Kidney (tissue), 13 donors: ENCODE measurements at regions not wholly inside any gene's neighbourhood (a gene's known extent, or its start where the extent isn't known, plus 50 kb on each side); places are given as distances from the start of the nearest gene placed in this dataset.
"Not testable (repeated sequence)": the region's sequence is repeated elsewhere in the genome, so short reads cannot be mapped to it uniquely, and the experiment has no call there.

Experiments used
- DNase-seq, 5 donors: peaks; one replicate each; pipeline ENCODE4 v3.0.0-alpha.2; 2013 to 2020
- FAIRE-seq: peaks from 2 replicates; lab custom pipeline; 2012; peaks lifted over from hg19 to GRCh38; lab: Jason Lieb, UNC
- H3K27ac ChIP-seq, 2 donors: one replicate each; pipeline ENCODE4 v1.7.0; 2013; ENCODE audit warnings: low read depth in 2 of 2, low read length in 2 of 2, inconsistent platforms in 1 of 2
- H3K27me3 ChIP-seq: one replicate; pipeline ENCODE4 v1.7.1; 2013; ENCODE audit warnings: low read length, inconsistent platforms; ENCODE audit not compliant: control insufficient read depth, insufficient read depth
- H3K36me3 ChIP-seq, 3 donors: one replicate each; pipeline versions ENCODE4 v1.7.0 to v1.7.1; 2013; ENCODE audit warnings: low read length in 3 of 3, control low read depth in 1 of 3, inconsistent platforms in 1 of 3; ENCODE audit not compliant: insufficient read depth in 3 of 3, control insufficient read depth in 2 of 3
- H3K4me1 ChIP-seq, 3 donors: one replicate each; pipeline versions ENCODE4 v1.7.0 to v1.7.1; 2013; ENCODE audit warnings: low read length in 3 of 3, inconsistent platforms in 1 of 3, low read depth in 1 of 3; ENCODE audit not compliant: control insufficient read depth in 2 of 3, insufficient read depth in 2 of 3
- H3K4me3 ChIP-seq, 3 donors: one replicate each; pipeline versions ENCODE4 v1.7.0 to v1.8.1; 2013; ENCODE audit warnings: low read length in 3 of 3, control low read depth in 1 of 3, inconsistent platforms in 1 of 3
- H3K9ac ChIP-seq, 3 donors: one replicate each; pipeline versions ENCODE4 v1.7.0 to v1.7.1; 2013; ENCODE audit warnings: low read length in 3 of 3, control low read depth in 1 of 3, inconsistent platforms in 1 of 3
- H3K9me3 ChIP-seq, 3 donors: one replicate each; pipeline versions ENCODE4 v1.7.0 to v1.7.1; 2013; ENCODE audit warnings: low read length in 3 of 3, control low read depth in 1 of 3, inconsistent platforms in 1 of 3; ENCODE audit not compliant: control insufficient read depth in 2 of 3, insufficient read depth in 1 of 3
- CTCF ChIP-seq: IDR thresholded peaks from 3 replicates; pipeline ENCODE4 v1.5.1; 2012; ENCODE audit warnings: mild to moderate bottlenecking, moderate library complexity, borderline replicate concordance; ENCODE audit not compliant: insufficient read depth; ENCODE audit errors: extremely low read depth
- intact Hi-C: fragments of 100-400 bp; cut with DNase I; formaldehyde crosslinking; loops from one replicate; pipeline ENCODE4 v1.11.1; 2022
- donor health status: control.
- donor health status: control.
- donor health status: control.
- donor health status: control.
- donor health status: control.
- donor health status: DM: yes; HTN: yes; CAD: no.
- donor health status: Normal renal cell carcinoma (clear cell type).

- intact Hi-C loops, result no loop called here
- DNase-seq (no peak), FAIRE-seq (no peak)
- no peaks in the 10 kb centered on the region for H3K9me3 ChIP-seq
- H3K27me3 ChIP-seq, result no peaks in the 10 kb centered on the region
- H3K36me3 ChIP-seq, result no peaks in the 10 kb centered on the region
- no peak for TF ChIP-seq CTCF
- no peaks in the 10 kb centered on the region for H3K4me1 ChIP-seq
- no peak overlapping the region for H3K4me3 ChIP-seq
- H3K9ac ChIP-seq, result no peak overlapping the region
- H3K27ac ChIP-seq, result no peak overlapping the region
These were observed 90.5 kb upstream of the GDNF start for GRCh38 chr5:37930350-37930749.

- FAIRE-seq (no peak), DNase-seq (no peak)
- intact Hi-C loops, result no loop called here
- Histone ChIP-seq H3K9me3 (no peaks in the 10 kb centered on the region), H3K4me3 (no peak overlapping the region), H3K4me1 (no peaks in the 10 kb centered on the region), H3K9ac (no peak overlapping the region), H3K36me3 (no peaks in the 10 kb centered on the region), H3K27ac (no peak overlapping the region), H3K27me3 (no peaks in the 10 kb centered on the region)
- TF ChIP-seq CTCF, result no peak
These were observed 90.0 kb upstream of the GDNF start for GRCh38 chr5:37929791-37930190.

GRCh38 chr5:37927753-37928152, 87.9 kb upstream of the GDNF start:
- DNase-seq, H3K9ac ChIP-seq, H3K4me1 ChIP-seq, H3K4me3 ChIP-seq, H3K9me3 ChIP-seq, H3K27ac ChIP-seq, FAIRE-seq, H3K27me3 ChIP-seq, H3K36me3 ChIP-seq, intact Hi-C loops: not testable (repeated sequence)

GRCh38 chr5:37926732-37927131, 86.9 kb upstream of the GDNF start:
- intact Hi-C loops, result no loop called here
- FAIRE-seq (no peak), DNase-seq (no peak)
- Histone ChIP-seq H3K36me3 (no peaks in the 10 kb centered on the region), H3K4me3 (no peak overlapping the region), H3K9ac (no peak overlapping the region), H3K4me1 (no peaks in the 10 kb centered on the region), H3K27me3 (no peaks in the 10 kb centered on the region), H3K27ac (no peak overlapping the region), H3K9me3 (no peaks in the 10 kb centered on the region)
- no peak for TF ChIP-seq CTCF
